IMR-90 (cell line): ENCODE measurements at regions not wholly inside any gene's neighbourhood (a gene's known extent, or its start where the extent isn't known, plus 50 kb on each side); places are given as distances from the start of the nearest gene placed in this dataset.

Source experiments
- ATAC-seq: fragments of 200-7000 bp; cut with Tn5 transposase; 2 replicates; pipeline ENCODE4 v1.9.1; 2020; ENCODE audit warnings: low read depth, mild to moderate bottlenecking, moderate library complexity
- BruUV-seq: library from RNA; stranded (reverse); fragments of 400-500 nt; replicated peaks from 2 replicates; lab custom pipeline; 2021; lab: Mats Ljungman, UMichigan
- CTCF ChIA-PET: fragments of 300-600 bp; formaldehyde crosslinking; extraction: SDS; loops from one replicate; lab custom pipeline; 2021; ENCODE audit warnings: antibody characterized with exemption; lab: Yijun Ruan, JAX
- POLR2A ChIA-PET: fragments of 300-600 bp; sonication (Branson Sonifier 250); formaldehyde crosslinking; loops from one replicate; lab custom pipeline; 2022; ENCODE audit warnings: antibody characterized with exemption; ENCODE audit not compliant: unreplicated experiment; lab: Charles Lee
- DNase-seq: peaks from one replicate; pipeline ENCODE4 v3.0.0; 2013
- H2AFZ ChIP-seq: replicated peaks from 2 replicates; pipeline ENCODE3; 2013; ENCODE audit warnings: low read length, mild to moderate bottlenecking; ENCODE audit not compliant: poor library complexity
- H2AK5ac ChIP-seq: 2 replicates; pipeline ENCODE4 v1.6.1; 2013; ENCODE audit warnings: low read depth, low read length, inconsistent platforms
- H2AK9ac ChIP-seq: replicated peaks from 2 replicates; pipeline ENCODE3; 2013; ENCODE audit warnings: mild to moderate bottlenecking, low read depth, low read length, moderate library complexity; ENCODE audit not compliant: poor library complexity
- H2BK120ac ChIP-seq: 2 replicates; pipeline ENCODE4 v1.6.1; 2013; ENCODE audit warnings: low read depth, low read length, inconsistent platforms
- H2BK15ac ChIP-seq: 3 replicates; pipeline ENCODE4 v1.6.1; 2013; ENCODE audit warnings: low read depth, low read length, inconsistent platforms
- H2BK20ac ChIP-seq: 2 replicates; pipeline ENCODE4 v1.6.1; 2013; ENCODE audit warnings: low read depth, mild to moderate bottlenecking, inconsistent platforms, low read length, moderate library complexity
- H2BK5ac ChIP-seq: 2 replicates; pipeline ENCODE4 v1.6.1; 2013; ENCODE audit warnings: mild to moderate bottlenecking, low read depth, low read length, inconsistent platforms; ENCODE audit not compliant: poor library complexity, severe bottlenecking
- H3K14ac ChIP-seq: replicated peaks from 2 replicates; pipeline ENCODE4 v1.6.1; 2013; ENCODE audit warnings: low read depth, low read length, inconsistent platforms
- H3K18ac ChIP-seq: 2 replicates; pipeline ENCODE4 v1.6.1; 2013; ENCODE audit warnings: low read depth, low read length, control low read depth
- H3K23ac ChIP-seq: 2 replicates; pipeline ENCODE4 v1.6.1; 2013; ENCODE audit warnings: low read depth, low read length, inconsistent platforms
- H3K27ac ChIP-seq: 2 replicates; pipeline ENCODE4 v1.5.1; 2013; ENCODE audit warnings: mild to moderate bottlenecking, control low read depth, low read length; ENCODE audit not compliant: insufficient read depth
- H3K27me3 ChIP-seq: 2 replicates; pipeline ENCODE4 v1.6.1; 2013; ENCODE audit warnings: low read length; ENCODE audit not compliant: control insufficient read depth, insufficient read depth
- H3K36me3 ChIP-seq: 2 replicates; pipeline ENCODE4 v1.6.1; 2013; ENCODE audit warnings: low read length, mixed read lengths; ENCODE audit not compliant: control insufficient read depth, insufficient read depth
- H3K4ac ChIP-seq: 2 replicates; pipeline ENCODE4 v1.6.1; 2013; ENCODE audit warnings: low read depth, low read length, inconsistent platforms
- H3K4me1 ChIP-seq: 2 replicates; pipeline ENCODE4 v1.6.1; 2013; ENCODE audit warnings: low read length, mixed read lengths; ENCODE audit not compliant: control insufficient read depth, insufficient read depth
- H3K4me2 ChIP-seq: 2 replicates; pipeline ENCODE4 v1.6.1; 2013; ENCODE audit warnings: low read depth, mild to moderate bottlenecking, control low read depth, low read length, moderate library complexity
- H3K4me3 ChIP-seq: 2 replicates; pipeline ENCODE4 v1.5.1; 2013; ENCODE audit warnings: low read depth, mild to moderate bottlenecking, control low read depth, low read length, moderate library complexity; ENCODE audit not compliant: insufficient read depth
- H3K56ac ChIP-seq: 2 replicates; pipeline ENCODE4 v1.6.1; 2013; ENCODE audit warnings: low read length, inconsistent platforms; ENCODE audit not compliant: insufficient read depth; ENCODE audit errors: extremely low read depth
- H3K79me1 ChIP-seq, 2 experiments: 2 replicates each; pipeline ENCODE4 v1.6.1; 2013; ENCODE audit warnings: low read length in 2 of 2, inconsistent platforms in 1 of 2, low read depth in 1 of 2
- H3K9ac ChIP-seq: 2 replicates; pipeline ENCODE4 v1.6.1; 2013; ENCODE audit warnings: low read depth, low read length, control low read depth
- H3K9me1 ChIP-seq: 2 replicates; pipeline ENCODE4 v1.6.1; 2013; ENCODE audit warnings: low read length, inconsistent platforms; ENCODE audit not compliant: insufficient read depth
- H3K9me3 ChIP-seq: 2 replicates; pipeline ENCODE4 v1.6.1; 2013; ENCODE audit warnings: low read length; ENCODE audit not compliant: control insufficient read depth, insufficient read depth
- H4K20me1 ChIP-seq: 2 replicates; pipeline ENCODE4 v1.6.1; 2013; ENCODE audit warnings: low read length, inconsistent platforms; ENCODE audit not compliant: insufficient read depth
- H4K5ac ChIP-seq: 2 replicates; pipeline ENCODE4 v1.6.1; 2013; ENCODE audit warnings: mild to moderate bottlenecking, low read depth, low read length, control low read depth
- H4K8ac ChIP-seq, 2 experiments: 2 replicates each; pipeline ENCODE4 v1.6.1; 2013; ENCODE audit warnings: low read depth in 2 of 2, low read length in 2 of 2, control low read depth in 1 of 2, inconsistent platforms in 1 of 2
- H4K91ac ChIP-seq: 2 replicates; pipeline ENCODE4 v1.6.1; 2013; ENCODE audit warnings: low read depth, low read length, inconsistent platforms; ENCODE audit not compliant: insufficient read depth
- MAZ ChIP-seq: IDR thresholded peaks from 2 replicates; pipeline ENCODE4 v1.6.1; 2012; ENCODE audit warnings: low read depth, mild to moderate bottlenecking, low read length, improper control_type of control experiment, moderate library complexity, borderline replicate concordance
- RAD21 ChIP-seq: IDR thresholded peaks from 2 replicates; pipeline ENCODE4 v1.6.1; 2012; ENCODE audit warnings: low read length, improper control_type of control experiment
- WGBS, 2 experiments: methylation state at CpG; one replicate each; pipeline versions ENCODE4 v1.1.5 to v1.1.7; 2013; ENCODE audit warnings: missing lambda C conversion rate in 2 of 2; ENCODE audit not compliant: insufficient read length in 1 of 2; ENCODE audit errors: extremely low coverage in 2 of 2; 5-methylcytosine and 5-hydroxymethylcytosine counted together
- dilution Hi-C: fragments of 300-500 bp; cut with HindIII; formaldehyde crosslinking; loops from one replicate; pipeline ENCODE4 v1.14.3; 2018; ENCODE audit warnings: low sequenced_read_pairs; ENCODE audit not compliant: unreplicated experiment
- in situ Hi-C: fragments of 300-500 bp; cut with MboI; formaldehyde crosslinking; loops from 3 replicates; pipeline ENCODE4 v1.14.3; 2019; ENCODE audit warnings: low sequenced_read_pairs, inconsistent platforms, mixed read lengths
- intact Hi-C: fragments of 100-400 bp; cut with micrococcal nuclease; formaldehyde crosslinking; loops from 2 replicates; pipeline ENCODE4 v1.10.0; 2022

- H3K9me1 ChIP-seq, result no peaks in the 10 kb centered on the region
- no peak overlapping the region for H3K56ac ChIP-seq
- ChIA-PET POLR2A (no interaction called here), CTCF (no interaction called here)
- H2BK20ac ChIP-seq, result no peak overlapping the region
- H3K9me3 ChIP-seq, result peaks cover 16% of the 10 kb centered on the region
- no peak overlapping the region for H2BK120ac ChIP-seq
- no peak overlapping the region for H2BK15ac ChIP-seq
- H3K4me3 ChIP-seq, result no peak overlapping the region
- ATAC-seq (peak; percentile 46), DNase-seq (no peak)
- TF ChIP-seq RAD21 (no peak), MAZ (no peak)
- H4K91ac ChIP-seq, result no peak overlapping the region
- H3K9ac ChIP-seq, result no peak overlapping the region
- no peaks in the 10 kb centered on the region for H3K4me1 ChIP-seq
- H2AK9ac ChIP-seq, result no peak overlapping the region
- no peak overlapping the region for H4K5ac ChIP-seq
- H4K20me1 ChIP-seq, result no peaks in the 10 kb centered on the region
- H2AK5ac ChIP-seq, result no peak overlapping the region
- no TSS peak for BruUV-seq
- no peak overlapping the region for H2AFZ ChIP-seq
- no peak overlapping the region for H3K4ac ChIP-seq
- intact Hi-C loops (no loop called here), dilution Hi-C loops (no loop called here), in situ Hi-C loops (no loop called here)
- H3K18ac ChIP-seq, result no peak overlapping the region
- no peaks in the 10 kb centered on the region for H3K27me3 ChIP-seq
- H3K27ac ChIP-seq, result no peak overlapping the region
- no peak overlapping the region for H2BK5ac ChIP-seq
- WGBS, 2 experiments, result 0% methylated on average over 1 of the region's 17 CpGs; no CpG with 5 or more reads in 1 of the 2 experiments
- H3K36me3 ChIP-seq, result no peaks in the 10 kb centered on the region
- no peak overlapping the region for H3K14ac ChIP-seq
- H3K23ac ChIP-seq, result no peak overlapping the region
- no peak overlapping the region for H3K4me2 ChIP-seq
- no peak overlapping the region for H4K8ac ChIP-seq
- no peaks in the 10 kb centered on the region for H3K79me1 ChIP-seq
These were observed 144.7 kb upstream of the ZNF716 start for GRCh38 chr7:57305192-57305748.
